Mammary epithelial cell (primary cell): ENCODE measurements at regions not wholly inside any gene's neighbourhood (a gene's known extent, or its start where the extent isn't known, plus 50 kb on each side); places are given as distances from the start of the nearest gene placed in this dataset.

ENCODE experiments used
- EZH2 ChIP-seq: IDR thresholded peaks from 2 replicates; pipeline ENCODE4 v1.6.1; 2012; ENCODE audit warnings: low read length, inconsistent platforms, borderline replicate concordance
- TF ChIP-seq, protein P1 (sequence below), 2 donors: IDR thresholded peaks in 1 of 2; conservative IDR thresholded peaks in 1 of 2; 2 replicates each; pipeline ENCODE4 v1.5.1; 2011 to 2012; ENCODE audit warnings: inconsistent platforms in 2 of 2, low read length in 2 of 2, mild to moderate bottlenecking in 2 of 2, control low read depth in 1 of 2, low read depth in 1 of 2; ENCODE audit not compliant: insufficient read depth in 1 of 2; ENCODE audit errors: extremely low read depth in 1 of 2

DNA sequence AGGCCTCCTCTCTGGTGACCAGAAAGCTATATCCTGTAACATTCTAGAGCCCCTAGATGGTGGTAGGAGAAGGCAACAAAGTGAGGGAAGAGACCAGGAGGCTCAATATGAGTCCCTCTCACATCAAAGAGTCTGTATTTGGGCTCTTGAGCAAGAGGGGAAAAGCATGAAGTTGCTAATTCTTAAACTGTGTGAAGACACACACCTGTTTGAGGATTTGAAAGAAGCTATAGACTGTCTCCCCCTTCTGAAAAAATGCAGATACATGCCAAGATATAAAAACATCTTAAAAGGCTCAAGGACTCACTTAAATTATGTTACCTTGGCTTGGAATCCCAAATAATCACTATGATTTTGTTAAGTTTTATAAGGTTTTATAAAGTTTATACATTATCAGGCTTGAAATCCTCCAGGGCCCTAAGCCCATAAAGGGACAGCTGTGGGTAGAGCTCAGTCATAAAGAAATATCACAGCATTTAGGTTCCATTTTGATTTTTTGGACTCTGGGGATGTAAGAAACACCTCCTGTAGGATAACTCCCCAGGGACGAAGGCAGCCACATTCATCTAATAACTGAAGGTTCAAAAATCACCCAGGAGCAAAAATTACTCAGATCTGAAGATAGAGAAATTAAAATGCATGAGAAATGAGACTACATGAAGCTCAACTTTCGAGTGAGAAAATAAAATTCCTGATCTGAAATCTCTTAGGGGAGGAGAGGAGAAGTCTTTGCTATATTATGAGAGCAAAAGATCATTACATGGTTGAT lies 136.1 kb upstream of the LGALSL start:
- TF ChIP-seq, protein P1, sequence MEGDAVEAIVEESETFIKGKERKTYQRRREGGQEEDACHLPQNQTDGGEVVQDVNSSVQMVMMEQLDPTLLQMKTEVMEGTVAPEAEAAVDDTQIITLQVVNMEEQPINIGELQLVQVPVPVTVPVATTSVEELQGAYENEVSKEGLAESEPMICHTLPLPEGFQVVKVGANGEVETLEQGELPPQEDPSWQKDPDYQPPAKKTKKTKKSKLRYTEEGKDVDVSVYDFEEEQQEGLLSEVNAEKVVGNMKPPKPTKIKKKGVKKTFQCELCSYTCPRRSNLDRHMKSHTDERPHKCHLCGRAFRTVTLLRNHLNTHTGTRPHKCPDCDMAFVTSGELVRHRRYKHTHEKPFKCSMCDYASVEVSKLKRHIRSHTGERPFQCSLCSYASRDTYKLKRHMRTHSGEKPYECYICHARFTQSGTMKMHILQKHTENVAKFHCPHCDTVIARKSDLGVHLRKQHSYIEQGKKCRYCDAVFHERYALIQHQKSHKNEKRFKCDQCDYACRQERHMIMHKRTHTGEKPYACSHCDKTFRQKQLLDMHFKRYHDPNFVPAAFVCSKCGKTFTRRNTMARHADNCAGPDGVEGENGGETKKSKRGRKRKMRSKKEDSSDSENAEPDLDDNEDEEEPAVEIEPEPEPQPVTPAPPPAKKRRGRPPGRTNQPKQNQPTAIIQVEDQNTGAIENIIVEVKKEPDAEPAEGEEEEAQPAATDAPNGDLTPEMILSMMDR (conservative IDR thresholded peaks at IDR 0.05 in 1 of 2, IDR thresholded peaks at IDR 0.05 in 1 of 2; ENCODE audit: extremely low read depth in 1 of 2, insufficient read depth in 1 of 2, low read depth in 1 of 2, low read length in 2 of 2): no peak
- TF ChIP-seq EZH2: no peak
